H1 (cell line): ENCODE measurements at regions not wholly inside any gene's neighbourhood (a gene's known extent, or its start where the extent isn't known, plus 50 kb on each side); places are given as distances from the start of the nearest gene placed in this dataset.
"Not testable (repeated sequence)": the region's sequence is repeated elsewhere in the genome, so short reads cannot be mapped to it uniquely, and the experiment has no call there.

ENCODE experiments used
- CTCF ChIA-PET: fragments of 300-600 bp; sonication (Branson Sonifier 250); formaldehyde crosslinking; loops from one replicate; lab custom pipeline; 2021; ENCODE audit not compliant: partially characterized antibody; lab: Charles Lee
- POLR2A ChIA-PET: fragments of 300-600 bp; sonication (Branson Sonifier 250); formaldehyde crosslinking; loops from one replicate; lab custom pipeline; 2021; ENCODE audit warnings: inconsistent platforms; ENCODE audit not compliant: partially characterized antibody; lab: Charles Lee
- DNase-seq, 2 experiments: peaks; one replicate each; pipeline versions ENCODE4 v3.0.0 to v3.0.0-alpha.2; 2010 to 2022; ENCODE audit warnings: low spot score in 2 of 2, low read depth in 1 of 2, mixed read lengths in 1 of 2
- FAIRE-seq: peaks from 2 replicates; lab custom pipeline; 2011; peaks lifted over from hg19 to GRCh38; lab: Jason Lieb, UNC
- H2AFZ ChIP-seq: 2 replicates; pipeline ENCODE4 v1.8.1; 2012; ENCODE audit warnings: low read length, inconsistent platforms
- H2AK5ac ChIP-seq: 2 replicates; pipeline ENCODE4 v1.6.1; 2013; ENCODE audit warnings: low read depth, low read length
- H2BK120ac ChIP-seq: replicated peaks from 2 replicates; pipeline ENCODE3; 2013; ENCODE audit warnings: low read depth, low read length, inconsistent platforms
- H2BK12ac ChIP-seq: 2 replicates; pipeline ENCODE4 v1.6.1; 2013; ENCODE audit warnings: low read depth, low read length
- H2BK15ac ChIP-seq: 2 replicates; pipeline ENCODE4 v1.6.1; 2013; ENCODE audit warnings: low read length
- H2BK20ac ChIP-seq: 2 replicates; pipeline ENCODE4 v1.6.1; 2013; ENCODE audit warnings: low read length
- H2BK5ac ChIP-seq: 2 replicates; pipeline ENCODE4 v1.6.1; 2013; ENCODE audit warnings: low read depth, low read length
- H3K14ac ChIP-seq: 2 replicates; pipeline ENCODE4 v1.6.1; 2013; ENCODE audit warnings: inconsistent platforms; ENCODE audit not compliant: insufficient read length
- H3K18ac ChIP-seq: 2 replicates; pipeline ENCODE4 v1.6.1; 2013; ENCODE audit warnings: low read length; ENCODE audit errors: extremely low read depth
- H3K23ac ChIP-seq: 2 replicates; pipeline ENCODE4 v1.6.1; 2013; ENCODE audit warnings: inconsistent platforms; ENCODE audit not compliant: insufficient read length
- H3K23me2 ChIP-seq: 2 replicates; pipeline ENCODE4 v1.6.1; 2013; ENCODE audit warnings: low read depth, low read length
- H3K27ac ChIP-seq: 2 replicates; pipeline ENCODE4 v1.6.1; 2011; ENCODE audit warnings: low read depth, low read length, inconsistent platforms
- H3K27me3 ChIP-seq, 4 experiments: replicated peaks in 1 of 4; 1 replicate in 1 of 4; 2 replicates in 3 of 4; pipeline versions ENCODE4 v1.6.1 to v1.8.1; 2011 to 2013; ENCODE audit warnings: low read length in 3 of 4, mild to moderate bottlenecking in 3 of 4, inconsistent platforms in 2 of 4, mixed read lengths in 2 of 4, moderate library complexity in 1 of 4; ENCODE audit not compliant: control insufficient read depth in 3 of 4, insufficient read depth in 3 of 4; ENCODE audit errors: extremely low read depth in 1 of 4
- H3K36me3 ChIP-seq, 4 experiments: 2 replicates each; pipeline versions ENCODE4 v1.6.1 to v1.8.1; 2011 to 2013; ENCODE audit warnings: mild to moderate bottlenecking in 4 of 4, low read length in 3 of 4, moderate library complexity in 2 of 4, control low read depth in 1 of 4, inconsistent platforms in 1 of 4; ENCODE audit not compliant: insufficient read depth in 4 of 4, control insufficient read depth in 2 of 4
- H3K4ac ChIP-seq: replicated peaks from 2 replicates; pipeline ENCODE3; 2013; ENCODE audit warnings: low read length, low read depth, mixed read lengths, inconsistent platforms; ENCODE audit not compliant: insufficient read length
- H3K4me1 ChIP-seq, 4 experiments: replicated peaks in 1 of 4; 1 replicate in 1 of 4; 2 replicates in 3 of 4; pipeline versions ENCODE4 v1.6.1 to v1.8.1; 2011 to 2013; ENCODE audit warnings: low read length in 3 of 4, inconsistent platforms in 2 of 4, mixed read lengths in 1 of 4; ENCODE audit not compliant: insufficient read depth in 4 of 4, control insufficient read depth in 3 of 4
- H3K4me2 ChIP-seq, 2 experiments: 2 replicates each; pipeline versions ENCODE4 v1.6.1 to v1.8.1; 2011 to 2013; ENCODE audit warnings: low read depth in 2 of 2, low read length in 2 of 2, control low read depth in 1 of 2, inconsistent platforms in 1 of 2, mild to moderate bottlenecking in 1 of 2; ENCODE audit not compliant: insufficient read depth in 1 of 2
- H3K4me3 ChIP-seq, 4 experiments: fragments of 200-600, 300-600 bp in 1 of 4; sonication (generic), shearing (Covaris generic), sonication (Bioruptor Twin) in 1 of 4; 2 replicates each; pipeline versions ENCODE4 v1.5.1 to v1.8.1; 2011 to 2016; ENCODE audit warnings: low read length in 4 of 4, low read depth in 3 of 4, control low read depth in 2 of 4, inconsistent platforms in 2 of 4, mild to moderate bottlenecking in 2 of 4, mixed read lengths in 1 of 4, moderate library complexity in 1 of 4; ENCODE audit not compliant: insufficient read depth in 2 of 4; ENCODE audit errors: extremely low read depth in 1 of 4
- H3K56ac ChIP-seq: replicated peaks from 2 replicates; pipeline ENCODE3; 2013; ENCODE audit warnings: low read depth, mild to moderate bottlenecking, mixed read lengths, low read length, inconsistent platforms; ENCODE audit not compliant: insufficient read length
- H3K79me1 ChIP-seq: 2 replicates; pipeline ENCODE4 v1.6.1; 2013; ENCODE audit warnings: low read depth, low read length, control low read depth
- H3K79me2 ChIP-seq, 2 experiments: 2 replicates each; pipeline versions ENCODE4 v1.6.1 to v1.8.1; 2012 to 2013; ENCODE audit warnings: low read length in 2 of 2, mild to moderate bottlenecking in 2 of 2, inconsistent platforms in 1 of 2; ENCODE audit not compliant: insufficient read depth in 2 of 2, control insufficient read depth in 1 of 2
- H3K9ac ChIP-seq, 4 experiments: replicated peaks in 1 of 4; 1 replicate in 1 of 4; 2 replicates in 3 of 4; pipeline versions ENCODE4 v1.6.1 to v1.8.1; 2011 to 2013; ENCODE audit warnings: low read depth in 3 of 4, low read length in 3 of 4, control low read depth in 2 of 4, mild to moderate bottlenecking in 2 of 4, moderate library complexity in 2 of 4, inconsistent platforms in 1 of 4; ENCODE audit errors: extremely low read depth in 1 of 4
- H3K9me3 ChIP-seq, 2 experiments: 2 replicates each; pipeline versions ENCODE4 v1.6.1 to v1.8.1; 2012 to 2013; ENCODE audit warnings: mild to moderate bottlenecking in 2 of 2, moderate library complexity in 2 of 2, control low read depth in 1 of 2, inconsistent platforms in 1 of 2, low read depth in 1 of 2, low read length in 1 of 2, mixed read lengths in 1 of 2; ENCODE audit not compliant: insufficient read depth in 2 of 2
- H4K20me1 ChIP-seq, 2 experiments: replicated peaks in 1 of 2; 2 replicates each; pipeline versions ENCODE3 to v1.8.1; 2011 to 2013; ENCODE audit warnings: inconsistent platforms in 2 of 2, low read length in 2 of 2, mild to moderate bottlenecking in 1 of 2; ENCODE audit not compliant: insufficient read depth in 2 of 2, control insufficient read depth in 1 of 2
- H4K5ac ChIP-seq: 2 replicates; pipeline ENCODE4 v1.6.1; 2013; ENCODE audit warnings: low read length, low read depth, mixed read lengths, inconsistent platforms; ENCODE audit not compliant: insufficient read length
- H4K8ac ChIP-seq: 2 replicates; pipeline ENCODE4 v1.8.0; 2013; ENCODE audit warnings: mild to moderate bottlenecking, moderate library complexity, low read length, inconsistent platforms; ENCODE audit not compliant: insufficient read depth; ENCODE audit errors: extremely low read depth
- H4K91ac ChIP-seq: replicated peaks from 2 replicates; pipeline ENCODE3; 2013; ENCODE audit warnings: low read length, mixed read lengths, inconsistent platforms; ENCODE audit not compliant: insufficient read length
- WGBS, 2 experiments: shearing (Covaris generic) in 1 of 2; methylation state at CpG; one replicate each; pipeline versions ENCODE4 v1.1.6 to v1.1.7; 2013 to 2015; ENCODE audit warnings: low lambda C conversion rate in 2 of 2, mixed read lengths in 2 of 2, inconsistent platforms in 1 of 2, low coverage in 1 of 2, missing lambda C conversion rate in 1 of 2; ENCODE audit not compliant: insufficient replicate concordance in 2 of 2, insufficient coverage in 1 of 2, insufficient read length in 1 of 2; ENCODE audit errors: extremely low coverage in 1 of 2, missing lambda C conversion rate in 1 of 2; 5-methylcytosine and 5-hydroxymethylcytosine counted together

DNA sequence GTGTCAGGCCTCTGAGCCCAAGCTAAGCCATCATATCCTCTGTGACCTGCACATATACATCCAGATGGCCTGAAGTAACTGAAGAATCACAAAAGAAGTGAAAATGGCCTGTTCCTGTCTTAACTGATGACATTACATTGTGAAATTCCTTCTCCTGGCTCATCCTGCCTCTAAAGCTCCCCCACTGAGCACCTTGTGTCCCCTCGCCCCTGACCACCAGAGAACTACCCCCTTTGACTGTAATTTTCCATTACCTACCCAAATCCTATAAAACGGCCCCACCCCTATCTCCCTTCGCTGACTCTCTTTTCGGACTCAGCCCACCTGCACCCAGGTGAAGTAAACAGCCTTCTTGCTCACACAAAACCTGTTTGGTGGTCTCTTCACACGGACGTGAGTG lies 1466.6 kb upstream of the GOT2 start:
- CTCF ChIA-PET: interaction anchor here (1.2 to 1.8 kb wide), 3 partner anchors 16 to 350 kb away, joined by 3 to 6 read pairs (median 3); no protein-coding TSS in a partner anchor
- WGBS, 2 experiments: 91% methylated on average over 6 of the region's 6 CpGs; no CpG with 5 or more reads in 1 of the 2 experiments
- H3K27ac ChIP-seq, H3K4ac ChIP-seq, H2BK12ac ChIP-seq, H3K4me2 ChIP-seq, H4K5ac ChIP-seq, H3K23me2 ChIP-seq, H2AK5ac ChIP-seq, H4K20me1 ChIP-seq, H3K4me3 ChIP-seq, H3K56ac ChIP-seq, H4K8ac ChIP-seq, FAIRE-seq, H3K79me2 ChIP-seq, H2AFZ ChIP-seq, DNase-seq, H3K36me3 ChIP-seq, H3K14ac ChIP-seq, H3K23ac ChIP-seq, H3K18ac ChIP-seq, POLR2A ChIA-PET, H3K9me3 ChIP-seq, H3K27me3 ChIP-seq, H2BK120ac ChIP-seq, H3K9ac ChIP-seq, H2BK5ac ChIP-seq, H2BK20ac ChIP-seq, H4K91ac ChIP-seq, H3K79me1 ChIP-seq, H3K4me1 ChIP-seq, H2BK15ac ChIP-seq: not testable (repeated sequence)
